Pancreas (tissue), 10 donors: ENCODE measurements at regions not wholly inside any gene's neighbourhood (a gene's known extent, or its start where the extent isn't known, plus 50 kb on each side); places are given as distances from the start of the nearest gene placed in this dataset.

ENCODE experiments used
- ATAC-seq, 4 donors: fragments of 200-7000 bp; cut with Tn5 transposase; one replicate each; pipeline versions ENCODE4 v1.8.0 to v1.9.1; 2020; ENCODE audit warnings: mild to moderate bottlenecking in 4 of 4, moderate library complexity in 4 of 4
- DNase-seq, 6 donors: peaks; one replicate each; pipeline ENCODE4 v3.0.0-alpha.2; 2020
- FAIRE-seq: peaks from 2 replicates; lab custom pipeline; 2012; peaks lifted over from hg19 to GRCh38; lab: Jason Lieb, UNC
- H3K27ac ChIP-seq, 4 donors: fragments of 200-600 bp; sonication (generic); 1 replicate in 3 of 4; 2 replicates in 1 of 4; pipeline versions ENCODE4 v1.5.0 to v1.8.0; 2020
- H3K27me3 ChIP-seq, 4 donors: fragments of 200-600 bp; one replicate each; pipeline ENCODE4 v1.8.0; 2021
- H3K36me3 ChIP-seq, 3 donors: fragments of 200-600 bp; sonication (generic) in 1 of 3; one replicate each; pipeline versions ENCODE4 v1.5.0 to v1.8.0; 2020 to 2021
- H3K4me1 ChIP-seq, 3 donors: fragments of 200-600 bp; one replicate each; pipeline ENCODE4 v1.8.0; 2021
- H3K4me3 ChIP-seq, 4 donors: fragments of 200-600 bp; sonication (generic) in 2 of 4; one replicate each; pipeline versions ENCODE4 v1.5.0 to v1.8.0; 2020 to 2021
- H3K9me3 ChIP-seq, 4 donors: fragments of 200-600 bp; one replicate each; pipeline ENCODE4 v1.8.0; 2021
- CTCF ChIP-seq, 4 donors: fragments of 200-600 bp; sonication (generic) in 3 of 4; IDR thresholded peaks; one replicate each; pipeline versions ENCODE4 v1.5.0 to v1.8.0; 2021; ENCODE audit warnings: antibody characterized with exemption in 4 of 4
- WGBS, 2 donors: extraction: QIAGEN DNeasy Blood & Tissue Kit; methylation state at CpG; one replicate each; pipeline ENCODE4 v1.1.7; 2013; 5-methylcytosine and 5-hydroxymethylcytosine counted together
- intact Hi-C, 3 donors: fragments of 100-400 bp; cut with DNase I; formaldehyde crosslinking; loops; one replicate each; pipeline versions ENCODE4 v1.11.1 to v1.14.2; 2022
- donor health status: healthy with polysubstance abuse.
- donor health status: DM: no; HTN: no; CAD: no; lungs with moderate emphysema.
- donor health status: DM: no; HTN: no; CAD: no.
- donor health status: control.
- donor health status: control.
- donor health status: Bipolar disorder and iron deficiency.
- donor health status: DM: yes; HTN: yes; CAD: no.
- donor health status: DM: no; HTN: no; CAD: no.
- donor health status: DM: no; HTN: no; CAD: no.
- donor health status: DM: yes; HTN: yes; CAD: no.

GRCh38 chr1:181191494-181192040 lies 103.1 kb downstream of the IER5 start:
- H3K9me3 ChIP-seq = no peaks in the 10 kb centered on the region
- 84 to 86% methylated on average over 5 of the region's 5 CpGs for WGBS, 2 donors
- H3K4me1 ChIP-seq = no peaks in the 10 kb centered on the region
- no peak overlapping the region for H3K4me3 ChIP-seq
- TF ChIP-seq CTCF (IDR thresholded peaks at IDR 0.05) = no peak
- intact Hi-C loops = loop anchor here in 1 of 3 donors (2.0 kb wide), 1 partner anchor 235 kb away; no protein-coding TSS in a partner anchor
- FAIRE-seq (no peak), ATAC-seq (no peak), DNase-seq (no peak)
- no peak overlapping the region for H3K27ac ChIP-seq
- no peaks in the 10 kb centered on the region for H3K36me3 ChIP-seq
- H3K27me3 ChIP-seq = no peaks in the 10 kb centered on the region

- DNase-seq = no peak
- WGBS, 2 donors = 71% methylated on average over 4 of the region's 4 CpGs
- ATAC-seq = no peak
- H3K4me1 ChIP-seq = no peaks in the 10 kb centered on the region
- H3K27ac ChIP-seq = no peak overlapping the region
- no peak for TF ChIP-seq CTCF (IDR thresholded peaks at IDR 0.05)
- no peaks in the 10 kb centered on the region for H3K27me3 ChIP-seq
- no peaks in the 10 kb centered on the region for H3K9me3 ChIP-seq
- H3K36me3 ChIP-seq = no peaks in the 10 kb centered on the region
- intact Hi-C loops = loop anchor here in 1 of 3 donors (2.0 kb wide), 1 partner anchor 234 kb away; no protein-coding TSS in a partner anchor
- no peak overlapping the region for H3K4me3 ChIP-seq
- FAIRE-seq = no peak
Measured at GRCh38 chr1:181192316-181192715, 103.8 kb downstream of the IER5 start.

- 67 to 77% methylated on average over 7 of the region's 7 CpGs for WGBS, 2 donors
- H3K4me1 ChIP-seq = no peaks in the 10 kb centered on the region
- DNase-seq = no peak
- no peaks in the 10 kb centered on the region for H3K9me3 ChIP-seq
- TF ChIP-seq CTCF (IDR thresholded peaks at IDR 0.05) = no peak
- intact Hi-C loops = no loop called here
- no peak overlapping the region for H3K4me3 ChIP-seq
- no peaks in the 10 kb centered on the region for H3K36me3 ChIP-seq
- H3K27ac ChIP-seq = no peak overlapping the region
- no peak for ATAC-seq
- H3K27me3 ChIP-seq = no peaks in the 10 kb centered on the region
- no peak for FAIRE-seq
Measured at GRCh38 chr1:181202986-181203555, 114.6 kb downstream of the IER5 start.

- no peak for ATAC-seq
- H3K4me1 ChIP-seq = no peaks in the 10 kb centered on the region
- no peaks in the 10 kb centered on the region for H3K36me3 ChIP-seq
- no peaks in the 10 kb centered on the region for H3K9me3 ChIP-seq
- FAIRE-seq = no peak
- WGBS, 2 donors = 75 to 78% methylated on average over 6 of the region's 6 CpGs
- DNase-seq = no peak
- no peak overlapping the region for H3K27ac ChIP-seq
- TF ChIP-seq CTCF (IDR thresholded peaks at IDR 0.05) = no peak
- no peaks in the 10 kb centered on the region for H3K27me3 ChIP-seq
- H3K4me3 ChIP-seq = no peak overlapping the region
- intact Hi-C loops = no loop called here
Measured at GRCh38 chr1:181204530-181204929, 116.0 kb downstream of the IER5 start.

- Histone ChIP-seq H3K4me1 (no peaks in the 10 kb centered on the region), H3K4me3 (no peak overlapping the region), H3K9me3 (no peaks in the 10 kb centered on the region), H3K27ac (no peak overlapping the region), H3K27me3 (no peaks in the 10 kb centered on the region), H3K36me3 (no peaks in the 10 kb centered on the region)
- no peak for TF ChIP-seq CTCF (IDR thresholded peaks at IDR 0.05)
- FAIRE-seq = no peak
- intact Hi-C loops = no loop called here
- no peak for ATAC-seq
- 71 to 73% methylated on average over 10 of the region's 10 CpGs for WGBS, 2 donors
- no peak for DNase-seq
Measured at GRCh38 chr1:181205901-181206300, 117.4 kb downstream of the IER5 start.
